Uterus (tissue), 3 donors: ENCODE measurements at regions not wholly inside any gene's neighbourhood (a gene's known extent, or its start where the extent isn't known, plus 50 kb on each side); places are given as distances from the start of the nearest gene placed in this dataset.
"Not testable (repeated sequence)": the region's sequence is repeated elsewhere in the genome, so short reads cannot be mapped to it uniquely, and the experiment has no call there.

ENCODE experiments used
- DNase-seq, 2 donors: peaks; one replicate each; pipeline ENCODE4 v3.0.0-alpha.2; 2019 to 2020
- H3K27ac ChIP-seq, 2 donors: fragments of 200-600 bp; sonication (generic); 1 replicate in 1 of 2; 2 replicates in 1 of 2; pipeline ENCODE4 v1.5.1; 2016 to 2018
- H3K27me3 ChIP-seq, 2 donors: fragments of 200-600 bp; sonication (generic); one replicate each; pipeline ENCODE4 v1.5.1; 2018 to 2019; ENCODE audit warnings: control low read depth in 1 of 2
- H3K36me3 ChIP-seq, 2 donors: fragments of 200-600 bp; sonication (generic); one replicate each; pipeline ENCODE4 v1.5.1; 2019; ENCODE audit warnings: control low read depth in 1 of 2
- H3K4me1 ChIP-seq, 2 donors: fragments of 200-600 bp; sonication (generic); one replicate each; pipeline ENCODE4 v1.5.1; 2018 to 2019; ENCODE audit warnings: control low read depth in 1 of 2
- H3K4me3 ChIP-seq, 2 donors: fragments of 200-600 bp; sonication (generic); 1 replicate in 1 of 2; 2 replicates in 1 of 2; pipeline ENCODE4 v1.5.1; 2018 to 2019; ENCODE audit warnings: mild to moderate bottlenecking in 1 of 2
- H3K9me3 ChIP-seq, 2 donors: fragments of 200-600 bp; sonication (generic); one replicate each; pipeline ENCODE4 v1.5.1; 2019; ENCODE audit warnings: control low read depth in 1 of 2
- CTCF ChIP-seq, 4 experiments: fragments of 200-600 bp in 2 of 4; fragments of 450-650 bp in 2 of 4; sonication (generic) in 2 of 4; IDR thresholded peaks; one replicate each; pipeline ENCODE4 v1.5.1; 2016 to 2019; ENCODE audit warnings: antibody characterized with exemption in 4 of 4, mild to moderate bottlenecking in 2 of 4, moderate library complexity in 1 of 4
- POLR2A ChIP-seq, 2 donors: fragments of 450-650 bp; IDR thresholded peaks; one replicate each; pipeline ENCODE4 v1.6.1; 2016; ENCODE audit warnings: antibody characterized with exemption in 2 of 2, mild to moderate bottlenecking in 1 of 2, moderate library complexity in 1 of 2
- intact Hi-C: fragments of 100-400 bp; cut with DNase I; formaldehyde crosslinking; loops from one replicate; pipeline ENCODE4 v1.15.1; 2023; ENCODE audit warnings: low total_unique reads
- donor health status: DM: yes; HTN: yes; CAD: no.

- no peak overlapping the region for H3K4me3 ChIP-seq
- intact Hi-C loops = no loop called here
- no peaks in the 10 kb centered on the region for H3K36me3 ChIP-seq
- DNase-seq = no peak
- no peak for TF ChIP-seq POLR2A (IDR thresholded peaks at IDR 0.05)
- TF ChIP-seq CTCF (IDR thresholded peaks at IDR 0.05) = no peak
- peak overlapping the region in 1 of 2 donors; percentile 14 for H3K27ac ChIP-seq
- no peaks in the 10 kb centered on the region for H3K27me3 ChIP-seq
- H3K4me1 ChIP-seq = no peaks in the 10 kb centered on the region
- H3K9me3 ChIP-seq = no peaks in the 10 kb centered on the region
Measured at GRCh38 chr9:72441848-72442607, 77.0 kb upstream of the ZFAND5 start.

- no peak for DNase-seq
- Histone ChIP-seq H3K36me3 (no peaks in the 10 kb centered on the region), H3K27ac (peak overlapping the region in 1 of 2 donors; percentile 14), H3K4me1 (no peaks in the 10 kb centered on the region), H3K27me3 (no peaks in the 10 kb centered on the region), H3K4me3 (no peak overlapping the region), H3K9me3 (no peaks in the 10 kb centered on the region)
- TF ChIP-seq CTCF (IDR thresholded peaks at IDR 0.05) (no peak), POLR2A (IDR thresholded peaks at IDR 0.05) (no peak)
- intact Hi-C loops = no loop called here
Measured at GRCh38 chr9:72440992-72441847, 76.2 kb upstream of the ZFAND5 start.

- Histone ChIP-seq H3K4me3 (no peak overlapping the region), H3K27me3 (no peaks in the 10 kb centered on the region), H3K27ac (no peak overlapping the region), H3K9me3 (no peaks in the 10 kb centered on the region), H3K4me1 (no peaks in the 10 kb centered on the region), H3K36me3 (no peaks in the 10 kb centered on the region)
- TF ChIP-seq CTCF (IDR thresholded peaks at IDR 0.05) (no peak), POLR2A (IDR thresholded peaks at IDR 0.05) (no peak)
- no peak for DNase-seq
- intact Hi-C loops = no loop called here
Measured at GRCh38 chr9:72440378-72440777, 75.4 kb upstream of the ZFAND5 start.

GRCh38 chr9:72433616-72434267, 68.7 kb upstream of the ZFAND5 start:
- DNase-seq, H3K4me3 ChIP-seq, H3K4me1 ChIP-seq, intact Hi-C loops, H3K9me3 ChIP-seq, H3K36me3 ChIP-seq, H3K27me3 ChIP-seq, H3K27ac ChIP-seq: not testable (repeated sequence)

GRCh38 chr9:72431036-72431435, 66.0 kb upstream of the ZFAND5 start:
- no peak for DNase-seq
- H3K27me3 ChIP-seq = no peaks in the 10 kb centered on the region
- H3K36me3 ChIP-seq = no peaks in the 10 kb centered on the region
- no peaks in the 10 kb centered on the region for H3K9me3 ChIP-seq
- TF ChIP-seq POLR2A (IDR thresholded peaks at IDR 0.05) = no peak
- no peak for TF ChIP-seq CTCF (IDR thresholded peaks at IDR 0.05)
- no peak overlapping the region for H3K4me3 ChIP-seq
- no peaks in the 10 kb centered on the region for H3K4me1 ChIP-seq
- intact Hi-C loops = no loop called here
- no peak overlapping the region for H3K27ac ChIP-seq
